Fibroblast of mammary gland (primary cell): ENCODE measurements at regions not wholly inside any gene's neighbourhood (a gene's known extent, or its start where the extent isn't known, plus 50 kb on each side); places are given as distances from the start of the nearest gene placed in this dataset.

Source experiments
- DNase-seq: peaks from one replicate; pipeline ENCODE4 v3.0.0-alpha.2; 2010; ENCODE audit warnings: low read depth
- H3K4me3 ChIP-seq: 2 replicates; pipeline ENCODE4 v1.5.1; 2011; ENCODE audit warnings: low read depth, mild to moderate bottlenecking, low read length, moderate library complexity; ENCODE audit not compliant: control insufficient read depth
- TF ChIP-seq, protein P1 (sequence below): conservative IDR thresholded peaks from 2 replicates; pipeline ENCODE4 v1.5.1; 2011; ENCODE audit warnings: low read depth, low read length, inconsistent platforms; ENCODE audit not compliant: control insufficient read depth, insufficient read depth

DNA sequence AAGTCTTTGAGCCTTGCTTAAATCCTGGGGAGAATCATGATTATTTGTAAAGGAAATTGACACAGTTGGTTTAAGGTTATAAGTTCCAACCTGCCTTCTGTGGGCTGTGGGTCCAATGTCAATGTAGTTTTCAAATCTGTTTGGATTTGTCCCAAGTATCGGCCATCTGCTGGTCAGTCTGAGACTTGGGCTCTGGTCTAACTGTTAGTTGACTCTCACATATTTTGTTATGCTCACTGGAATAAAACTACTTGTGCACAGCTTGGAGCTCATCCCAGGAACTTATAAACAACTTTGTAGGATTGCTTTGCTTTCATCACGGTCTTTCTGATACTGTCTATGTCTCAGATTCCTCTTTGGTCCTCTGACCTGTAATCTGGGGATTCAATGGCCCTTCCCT is 1026.2 kb upstream of the ZEB2 start:
- peak; percentile 41 for DNase-seq
- no peak overlapping the region for H3K4me3 ChIP-seq
- TF ChIP-seq, protein P1, sequence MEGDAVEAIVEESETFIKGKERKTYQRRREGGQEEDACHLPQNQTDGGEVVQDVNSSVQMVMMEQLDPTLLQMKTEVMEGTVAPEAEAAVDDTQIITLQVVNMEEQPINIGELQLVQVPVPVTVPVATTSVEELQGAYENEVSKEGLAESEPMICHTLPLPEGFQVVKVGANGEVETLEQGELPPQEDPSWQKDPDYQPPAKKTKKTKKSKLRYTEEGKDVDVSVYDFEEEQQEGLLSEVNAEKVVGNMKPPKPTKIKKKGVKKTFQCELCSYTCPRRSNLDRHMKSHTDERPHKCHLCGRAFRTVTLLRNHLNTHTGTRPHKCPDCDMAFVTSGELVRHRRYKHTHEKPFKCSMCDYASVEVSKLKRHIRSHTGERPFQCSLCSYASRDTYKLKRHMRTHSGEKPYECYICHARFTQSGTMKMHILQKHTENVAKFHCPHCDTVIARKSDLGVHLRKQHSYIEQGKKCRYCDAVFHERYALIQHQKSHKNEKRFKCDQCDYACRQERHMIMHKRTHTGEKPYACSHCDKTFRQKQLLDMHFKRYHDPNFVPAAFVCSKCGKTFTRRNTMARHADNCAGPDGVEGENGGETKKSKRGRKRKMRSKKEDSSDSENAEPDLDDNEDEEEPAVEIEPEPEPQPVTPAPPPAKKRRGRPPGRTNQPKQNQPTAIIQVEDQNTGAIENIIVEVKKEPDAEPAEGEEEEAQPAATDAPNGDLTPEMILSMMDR, result peak; percentile 36

DNA sequence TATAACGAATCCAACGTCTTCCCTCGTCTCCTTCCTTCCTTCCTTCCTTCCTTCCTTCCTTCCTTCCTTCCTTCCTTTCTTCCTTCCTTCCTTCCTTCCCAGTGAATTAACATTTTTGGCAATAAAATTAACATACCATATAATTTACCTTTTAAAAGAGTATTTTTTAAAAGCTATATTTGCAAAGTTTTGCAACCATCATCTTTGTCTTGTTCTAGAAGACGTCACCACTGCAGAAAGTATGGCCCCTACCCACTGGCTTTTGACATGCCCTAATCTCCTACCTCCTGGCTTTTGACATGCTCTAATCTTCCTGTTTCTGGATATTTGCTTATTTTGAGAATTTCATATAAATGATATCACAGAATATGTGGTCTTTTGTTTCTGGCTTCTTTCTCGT is 1023.9 kb upstream of the ZEB2 start:
- no peak overlapping the region for H3K4me3 ChIP-seq
- TF ChIP-seq, protein P1, result no peak
- DNase-seq, result no peak

DNA sequence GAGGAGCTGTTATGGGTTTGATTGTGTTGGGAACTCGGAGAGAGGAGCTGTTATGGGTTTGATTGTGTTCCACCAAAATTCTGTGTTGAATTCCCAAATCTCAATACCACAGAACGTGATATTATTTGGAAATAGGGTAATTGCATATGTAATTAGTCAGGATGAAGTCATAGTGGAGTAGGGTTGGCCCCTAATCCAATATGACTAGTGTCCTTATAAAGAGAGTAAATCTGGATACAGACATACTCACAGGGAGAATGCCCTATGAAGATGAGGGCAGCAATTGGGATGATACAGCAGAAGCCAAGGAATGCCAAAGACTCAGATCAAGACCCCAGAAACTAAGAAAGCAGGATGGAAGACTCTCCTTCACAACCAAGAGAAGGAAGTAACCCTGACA is 1023.2 kb upstream of the ZEB2 start:
- TF ChIP-seq, protein P1, result no peak
- no peak overlapping the region for H3K4me3 ChIP-seq
- DNase-seq, result no peak

DNA sequence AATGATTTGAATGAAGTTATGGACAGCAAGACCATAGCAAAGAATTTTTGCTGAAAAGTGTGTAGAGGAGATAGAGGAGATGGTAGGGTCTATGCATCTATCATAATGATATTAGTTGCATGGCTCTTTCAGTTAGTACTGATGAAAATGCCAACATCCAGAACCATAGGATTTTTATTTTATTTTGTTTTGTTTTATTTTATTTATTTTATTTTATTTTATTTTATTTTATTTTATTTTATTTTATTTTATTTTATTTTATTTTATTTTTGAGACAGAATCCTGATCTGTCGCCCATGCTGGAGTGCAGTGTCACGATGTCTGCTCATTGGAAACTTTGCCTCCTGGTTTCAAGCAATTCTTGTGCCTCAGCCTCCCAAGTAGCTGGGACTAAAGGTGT is 1021.1 kb upstream of the ZEB2 start:
- no peak overlapping the region for H3K4me3 ChIP-seq
- DNase-seq, result no peak
- TF ChIP-seq, protein P1, result no peak

DNA sequence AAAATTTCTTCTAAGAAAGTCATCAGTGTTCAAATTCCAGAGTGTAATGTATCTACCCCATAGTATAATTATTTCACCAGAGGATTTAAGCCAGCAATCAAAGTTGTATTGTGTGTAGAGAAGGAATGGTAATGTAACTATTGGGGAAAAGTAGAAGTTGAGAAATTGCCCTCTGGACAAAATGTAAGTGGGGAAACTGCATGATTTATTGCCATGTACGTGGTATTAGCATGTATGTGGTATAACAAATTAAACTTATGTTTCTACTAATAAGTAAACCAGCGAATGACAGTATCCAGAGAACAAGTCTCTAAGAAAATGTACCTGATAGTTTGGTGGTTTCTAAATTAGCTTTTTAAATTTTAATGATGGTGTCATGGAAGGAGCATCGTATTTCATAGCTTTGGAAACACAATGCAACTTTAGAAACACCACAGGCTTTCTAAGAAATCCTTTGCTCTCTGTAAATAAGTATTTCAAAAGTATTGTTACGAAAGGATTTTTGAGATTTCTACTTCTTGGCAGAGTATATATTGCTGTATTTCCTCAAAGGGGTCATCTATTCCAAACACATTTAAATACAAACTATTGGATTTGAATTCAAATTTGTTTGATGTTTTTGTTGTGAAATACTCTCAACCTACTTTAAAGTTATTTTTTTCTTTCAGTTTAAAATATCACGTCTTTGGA is 1018.9 kb upstream of the ZEB2 start:
- H3K4me3 ChIP-seq, result no peak overlapping the region
- no peak for DNase-seq
- TF ChIP-seq, protein P1, result no peak

DNA sequence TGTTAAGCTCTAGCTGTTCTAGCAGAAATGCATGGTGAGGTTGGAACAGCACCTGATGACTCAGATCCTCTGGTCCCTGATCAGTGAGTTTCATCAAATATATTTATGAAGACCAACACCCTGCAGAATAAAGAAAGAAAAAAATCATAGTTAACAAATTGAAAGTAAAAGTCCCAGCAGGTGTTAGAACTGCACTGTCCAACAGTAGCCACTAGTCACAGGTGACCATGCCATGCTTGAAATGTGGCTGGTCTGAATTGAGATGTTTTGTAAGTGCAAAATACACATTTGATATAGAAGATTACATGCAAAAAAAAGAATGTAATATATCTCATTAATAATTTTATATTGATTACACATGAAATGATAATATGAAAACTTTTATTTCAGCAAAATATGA is 1010.7 kb upstream of the ZEB2 start:
- H3K4me3 ChIP-seq, result no peak overlapping the region
- TF ChIP-seq, protein P1, result no peak
- peak; percentile 33 for DNase-seq

DNA sequence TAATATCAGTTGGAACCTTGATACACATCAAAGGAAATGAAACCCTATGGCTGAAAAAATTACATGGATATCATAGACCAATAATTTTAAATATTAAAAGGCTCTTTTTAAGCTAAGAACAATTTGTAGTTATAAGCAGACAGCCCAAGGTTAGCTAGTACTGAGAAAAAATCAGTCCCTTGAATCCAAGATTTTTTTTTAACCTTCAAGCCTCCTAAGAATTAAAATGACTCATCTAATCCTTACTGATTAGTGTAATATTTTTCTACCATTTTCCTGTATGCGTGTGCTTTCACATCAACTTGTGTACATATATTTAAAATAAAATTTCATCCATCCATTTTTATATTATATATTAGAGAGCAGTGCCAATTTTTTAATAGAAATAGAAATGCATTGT is 1004.9 kb upstream of the ZEB2 start:
- no peak for DNase-seq
- TF ChIP-seq, protein P1, result no peak
- no peak overlapping the region for H3K4me3 ChIP-seq
